IPS-15b (cell line): ENCODE measurements at regions not wholly inside any gene's neighbourhood (a gene's known extent, or its start where the extent isn't known, plus 50 kb on each side); places are given as distances from the start of the nearest gene placed in this dataset.

Experiments
- H3K27me3 ChIP-seq: one replicate; pipeline ENCODE4 v1.6.1; 2013; ENCODE audit warnings: low read length; ENCODE audit not compliant: control insufficient read depth, insufficient read depth
- H3K36me3 ChIP-seq: one replicate; pipeline ENCODE4 v1.6.1; 2013; ENCODE audit warnings: low read length; ENCODE audit not compliant: control insufficient read depth, insufficient read depth
- H3K4me1 ChIP-seq: one replicate; pipeline ENCODE4 v1.6.1; 2013; ENCODE audit warnings: mild to moderate bottlenecking, low read length; ENCODE audit not compliant: control insufficient read depth, insufficient read depth
- H3K4me3 ChIP-seq: one replicate; pipeline ENCODE4 v1.5.1; 2013; ENCODE audit warnings: low read depth, low read length
- H3K9ac ChIP-seq: one replicate; pipeline ENCODE4 v1.6.1; 2013; ENCODE audit warnings: low read depth, mild to moderate bottlenecking, low read length
- H3K9me3 ChIP-seq: one replicate; pipeline ENCODE4 v1.6.1; 2013; ENCODE audit warnings: mild to moderate bottlenecking, low read length; ENCODE audit not compliant: control insufficient read depth, insufficient read depth

DNA sequence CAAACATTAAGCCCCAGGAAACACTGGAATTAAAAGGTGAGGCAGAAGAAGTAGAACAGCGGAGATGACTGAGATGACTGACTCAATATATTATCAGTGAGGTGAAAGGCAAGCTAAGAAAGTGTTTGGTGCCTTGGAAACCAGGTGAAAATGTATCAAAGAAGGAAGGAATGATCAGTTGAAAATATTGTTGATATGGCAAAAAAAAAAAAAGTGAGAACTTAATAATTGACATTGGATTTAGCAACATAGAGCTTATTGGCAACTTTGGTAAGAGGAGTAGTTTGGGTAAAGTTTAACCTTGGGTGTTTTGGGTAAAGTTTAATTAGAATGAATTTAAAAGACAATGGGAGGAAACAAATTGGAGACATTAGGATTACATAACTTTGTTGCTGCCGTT, 127.7 kb upstream of the MYOCD start:
- no peak overlapping the region for H3K9ac ChIP-seq
- H3K4me3 ChIP-seq = no peak overlapping the region
- H3K9me3 ChIP-seq = no peaks in the 10 kb centered on the region
- H3K4me1 ChIP-seq = no peaks in the 10 kb centered on the region
- H3K27me3 ChIP-seq = no peaks in the 10 kb centered on the region
- no peaks in the 10 kb centered on the region for H3K36me3 ChIP-seq

DNA sequence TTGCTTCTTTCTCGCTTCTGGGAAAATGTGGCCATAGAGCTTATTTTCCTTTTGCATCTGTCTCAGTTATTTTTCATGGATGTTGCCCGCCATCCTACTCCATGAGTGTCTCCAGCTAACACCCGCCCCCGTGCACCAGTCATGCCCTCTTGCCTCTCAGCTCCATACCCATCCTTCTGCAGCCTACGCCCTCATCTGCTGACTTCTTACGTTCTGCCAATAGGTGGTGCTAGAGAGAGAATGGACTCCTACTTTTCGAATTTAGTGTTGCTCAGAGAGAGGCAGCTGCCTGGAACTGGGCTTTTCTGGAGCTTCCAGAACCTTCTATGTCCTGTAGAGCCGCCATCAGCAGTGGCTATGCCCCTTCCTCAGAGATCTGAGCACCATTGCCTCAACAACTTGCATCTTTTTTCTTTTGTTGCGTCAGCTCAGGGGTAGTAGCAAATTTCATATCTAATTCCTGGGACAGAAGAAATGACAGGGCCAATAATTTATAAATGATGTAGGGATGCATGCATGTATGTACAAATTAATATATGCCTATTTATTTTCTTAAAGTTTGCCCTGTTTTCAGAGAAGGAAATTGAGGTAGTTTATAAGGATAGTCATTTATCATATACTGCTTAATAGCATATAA, 119.7 kb upstream of the MYOCD start:
- Histone ChIP-seq H3K9me3 (no peaks in the 10 kb centered on the region), H3K36me3 (no peaks in the 10 kb centered on the region), H3K27me3 (no peaks in the 10 kb centered on the region), H3K9ac (no peak overlapping the region), H3K4me3 (no peak overlapping the region), H3K4me1 (no peaks in the 10 kb centered on the region)

DNA sequence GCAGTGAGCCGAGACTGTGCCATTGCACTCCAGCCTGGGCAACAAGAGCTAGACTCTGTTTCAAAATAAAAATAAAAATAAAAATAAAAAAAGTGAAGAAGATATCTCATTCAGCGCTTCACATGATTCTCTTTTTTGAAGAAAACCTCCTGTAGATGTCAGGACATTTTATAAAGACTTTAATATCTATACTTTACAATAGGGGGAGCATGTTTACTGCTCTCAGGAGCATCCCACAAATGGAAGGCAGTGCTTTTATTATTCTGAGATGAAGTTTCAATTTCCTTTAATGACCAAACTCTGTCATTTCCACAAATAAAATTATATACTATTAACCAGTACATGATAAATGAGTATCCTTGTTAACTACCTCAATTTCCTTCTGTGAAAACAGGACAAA, 118.7 kb upstream of the MYOCD start:
- H3K4me1 ChIP-seq = no peaks in the 10 kb centered on the region
- no peaks in the 10 kb centered on the region for H3K36me3 ChIP-seq
- H3K9me3 ChIP-seq = no peaks in the 10 kb centered on the region
- H3K4me3 ChIP-seq = no peak overlapping the region
- H3K9ac ChIP-seq = no peak overlapping the region
- no peaks in the 10 kb centered on the region for H3K27me3 ChIP-seq

DNA sequence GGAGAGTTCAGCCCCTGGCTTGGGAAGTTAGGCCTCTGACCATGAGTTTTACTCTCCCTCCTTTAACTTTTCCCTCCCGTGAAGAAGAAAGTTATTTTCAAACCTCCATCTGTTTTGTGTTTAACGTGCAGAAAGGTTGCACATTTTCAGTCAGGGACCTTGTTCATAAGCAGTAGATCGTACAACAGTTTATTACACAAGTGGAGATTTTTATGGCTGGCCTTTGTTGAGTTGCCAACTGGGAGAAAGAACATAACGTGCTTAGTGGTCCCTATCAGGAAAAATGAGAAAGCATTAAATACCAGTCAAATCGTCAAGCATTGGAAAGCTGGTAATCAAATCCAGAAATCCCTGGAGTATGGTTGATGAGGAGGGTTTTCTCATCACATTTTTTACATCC, 117.9 kb upstream of the MYOCD start:
- Histone ChIP-seq H3K9ac (no peak overlapping the region), H3K9me3 (no peaks in the 10 kb centered on the region), H3K4me3 (no peak overlapping the region), H3K27me3 (no peaks in the 10 kb centered on the region), H3K36me3 (no peaks in the 10 kb centered on the region), H3K4me1 (no peaks in the 10 kb centered on the region)

DNA sequence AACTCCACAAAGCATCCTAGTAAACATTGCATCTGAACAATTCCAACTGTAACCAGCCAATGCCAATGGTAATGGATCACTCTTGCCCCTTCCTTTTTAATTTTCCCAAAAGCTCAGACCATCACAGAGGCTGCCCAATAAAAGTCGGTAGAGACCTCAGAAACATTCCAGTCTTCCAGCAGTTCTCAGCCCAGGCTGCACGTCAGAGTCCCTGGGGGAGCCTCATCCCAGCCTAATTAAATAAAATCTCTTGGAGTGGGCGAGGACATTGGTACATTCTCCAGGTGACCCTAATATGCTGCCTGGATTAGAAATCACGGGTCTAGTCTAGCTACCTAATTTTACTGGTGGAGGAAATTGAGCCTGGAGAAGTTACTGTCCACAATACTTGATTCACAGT, 117.1 kb upstream of the MYOCD start:
- no peaks in the 10 kb centered on the region for H3K27me3 ChIP-seq
- no peaks in the 10 kb centered on the region for H3K9me3 ChIP-seq
- H3K9ac ChIP-seq = no peak overlapping the region
- no peak overlapping the region for H3K4me3 ChIP-seq
- H3K36me3 ChIP-seq = no peaks in the 10 kb centered on the region
- no peaks in the 10 kb centered on the region for H3K4me1 ChIP-seq

DNA sequence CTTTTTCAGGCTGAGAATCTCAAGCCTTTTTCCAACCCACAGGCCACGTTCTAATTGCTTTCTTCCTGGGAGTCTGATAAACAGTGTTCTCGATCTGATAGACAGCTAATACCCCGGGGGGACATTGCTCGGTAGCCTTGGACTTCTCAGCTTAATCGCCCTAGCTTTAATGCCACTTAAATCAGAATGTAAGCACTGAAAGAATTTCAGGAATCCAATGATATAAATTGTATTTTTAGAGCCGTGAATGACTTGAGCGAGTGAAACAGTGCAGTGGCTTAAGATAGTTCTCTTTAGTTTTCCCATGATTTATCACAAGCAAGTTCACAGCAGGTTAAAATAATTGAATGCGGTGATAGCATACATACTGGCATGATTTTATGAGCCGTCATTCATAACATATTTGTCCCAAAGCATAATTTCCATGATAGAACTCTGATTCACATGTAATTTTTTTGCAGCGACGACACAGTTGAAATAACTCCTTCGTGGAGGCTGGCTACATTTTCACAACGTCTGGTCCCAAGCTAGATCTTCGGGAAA, 116.1 kb upstream of the MYOCD start:
- Histone ChIP-seq H3K36me3 (no peaks in the 10 kb centered on the region), H3K9me3 (no peaks in the 10 kb centered on the region), H3K9ac (no peak overlapping the region), H3K27me3 (no peaks in the 10 kb centered on the region), H3K4me1 (no peaks in the 10 kb centered on the region), H3K4me3 (no peak overlapping the region)

DNA sequence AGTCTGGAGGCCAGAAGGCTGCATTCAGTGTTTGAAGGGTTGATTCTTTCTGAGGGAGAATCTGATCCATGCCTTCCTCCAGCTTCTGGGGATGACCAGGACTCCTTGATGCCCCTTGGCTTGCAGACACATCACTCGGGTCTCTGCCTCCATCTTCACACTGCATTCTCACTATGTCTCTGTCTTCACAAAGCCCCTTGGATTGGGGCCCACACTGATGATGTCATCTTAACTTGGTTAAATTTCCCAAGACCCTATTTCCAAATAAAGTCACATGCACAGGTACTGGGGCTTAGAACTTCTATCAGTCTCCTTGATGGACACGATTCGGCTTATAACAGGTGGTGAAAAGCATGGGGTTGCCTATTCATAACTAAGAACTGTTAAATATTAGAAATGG, 112.1 kb upstream of the MYOCD start:
- no peaks in the 10 kb centered on the region for H3K4me1 ChIP-seq
- H3K27me3 ChIP-seq = no peaks in the 10 kb centered on the region
- no peak overlapping the region for H3K9ac ChIP-seq
- no peak overlapping the region for H3K4me3 ChIP-seq
- H3K36me3 ChIP-seq = no peaks in the 10 kb centered on the region
- H3K9me3 ChIP-seq = no peaks in the 10 kb centered on the region

DNA sequence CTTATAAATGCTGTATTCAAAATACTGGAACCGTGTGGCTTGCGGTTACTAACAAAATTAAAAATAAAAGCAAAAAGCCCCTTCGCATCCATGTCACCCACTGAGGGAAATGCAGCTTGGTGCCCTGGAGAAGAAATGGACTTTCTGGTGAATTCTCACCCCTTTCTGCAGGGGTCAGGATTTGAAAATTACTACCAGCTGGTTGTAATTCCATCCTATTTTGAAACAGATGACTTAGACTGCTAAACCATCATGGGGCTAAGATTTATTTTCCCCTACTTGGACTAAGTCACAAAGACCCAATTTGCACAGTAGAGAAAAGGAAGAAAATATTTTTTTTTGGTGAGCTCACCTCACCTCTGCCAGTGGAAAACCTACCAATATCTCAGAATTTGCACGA, 111.4 kb upstream of the MYOCD start:
- Histone ChIP-seq H3K9me3 (no peaks in the 10 kb centered on the region), H3K27me3 (no peaks in the 10 kb centered on the region), H3K36me3 (no peaks in the 10 kb centered on the region), H3K9ac (no peak overlapping the region), H3K4me3 (no peak overlapping the region), H3K4me1 (no peaks in the 10 kb centered on the region)

DNA sequence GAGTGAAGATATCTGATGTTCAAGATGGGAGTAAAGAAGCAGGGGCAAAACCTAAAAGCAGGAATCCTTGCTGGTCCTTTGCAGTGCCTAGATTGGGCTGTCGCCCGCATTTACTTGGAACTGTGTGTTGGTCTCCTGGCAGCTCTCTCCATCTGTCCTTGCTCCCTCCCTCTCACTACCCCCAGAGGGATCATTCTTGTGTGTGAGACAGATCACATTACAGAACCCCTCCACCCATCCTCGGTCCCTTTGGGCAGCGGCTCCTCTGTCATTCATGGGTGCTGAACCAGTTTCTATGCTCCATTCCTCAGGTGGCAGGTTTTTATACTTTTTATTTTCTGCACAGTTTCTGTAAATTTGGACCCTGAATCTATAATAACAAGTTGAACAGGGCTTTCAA, 99.4 kb upstream of the MYOCD start:
- no peak overlapping the region for H3K4me3 ChIP-seq
- H3K4me1 ChIP-seq = peaks cover 3% of the 10 kb centered on the region
- H3K36me3 ChIP-seq = no peaks in the 10 kb centered on the region
- H3K9me3 ChIP-seq = no peaks in the 10 kb centered on the region
- no peaks in the 10 kb centered on the region for H3K27me3 ChIP-seq
- no peak overlapping the region for H3K9ac ChIP-seq

DNA sequence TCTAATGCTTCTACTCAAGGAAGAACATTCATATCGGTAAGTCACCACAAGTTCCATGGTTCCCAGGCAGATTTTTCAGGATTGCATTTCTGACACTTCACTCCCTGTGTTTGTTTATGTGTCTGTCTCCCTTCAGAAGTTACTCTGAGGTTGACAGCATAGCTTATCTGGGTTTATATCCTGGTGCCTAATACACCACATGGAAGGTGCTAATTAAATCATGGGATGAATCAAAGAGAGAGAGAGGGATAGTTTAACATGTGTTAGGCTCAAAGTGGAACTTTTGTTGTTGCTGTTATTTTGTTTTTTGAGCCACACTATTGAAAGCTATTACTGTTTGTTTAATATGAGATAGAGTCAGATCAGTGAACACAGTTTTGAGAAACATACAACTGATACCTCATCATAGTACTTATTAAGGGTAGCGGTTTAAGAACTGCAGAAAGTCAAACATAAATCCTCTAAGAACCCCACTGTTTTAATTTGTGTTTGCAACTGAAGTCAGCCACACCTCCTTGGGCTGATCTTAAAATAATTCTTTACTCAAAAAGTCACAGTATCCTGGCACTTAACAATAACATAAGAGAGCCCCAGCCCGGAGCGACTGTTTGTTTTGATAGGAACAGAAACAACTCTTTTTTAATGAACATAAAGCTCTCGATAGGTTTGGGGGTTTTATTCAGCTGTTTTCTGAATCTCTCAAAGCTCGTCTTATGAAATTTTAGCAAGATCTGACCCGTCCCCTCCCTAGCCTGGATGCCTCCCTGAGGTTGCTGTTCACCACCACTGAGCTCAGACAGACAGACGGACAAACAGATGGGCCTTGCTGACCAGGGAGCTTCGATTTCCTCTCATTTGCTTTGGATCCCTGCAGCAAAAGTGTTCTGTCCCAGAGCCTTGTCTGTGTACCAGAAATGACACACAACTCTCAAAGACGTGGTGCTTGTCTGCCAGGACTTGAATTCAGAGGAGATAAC, 98.3 kb upstream of the MYOCD start:
- H3K9ac ChIP-seq = no peak overlapping the region
- H3K4me1 ChIP-seq = peaks cover 3% of the 10 kb centered on the region
- H3K27me3 ChIP-seq = no peaks in the 10 kb centered on the region
- H3K4me3 ChIP-seq = no peak overlapping the region
- H3K9me3 ChIP-seq = no peaks in the 10 kb centered on the region
- H3K36me3 ChIP-seq = no peaks in the 10 kb centered on the region

DNA sequence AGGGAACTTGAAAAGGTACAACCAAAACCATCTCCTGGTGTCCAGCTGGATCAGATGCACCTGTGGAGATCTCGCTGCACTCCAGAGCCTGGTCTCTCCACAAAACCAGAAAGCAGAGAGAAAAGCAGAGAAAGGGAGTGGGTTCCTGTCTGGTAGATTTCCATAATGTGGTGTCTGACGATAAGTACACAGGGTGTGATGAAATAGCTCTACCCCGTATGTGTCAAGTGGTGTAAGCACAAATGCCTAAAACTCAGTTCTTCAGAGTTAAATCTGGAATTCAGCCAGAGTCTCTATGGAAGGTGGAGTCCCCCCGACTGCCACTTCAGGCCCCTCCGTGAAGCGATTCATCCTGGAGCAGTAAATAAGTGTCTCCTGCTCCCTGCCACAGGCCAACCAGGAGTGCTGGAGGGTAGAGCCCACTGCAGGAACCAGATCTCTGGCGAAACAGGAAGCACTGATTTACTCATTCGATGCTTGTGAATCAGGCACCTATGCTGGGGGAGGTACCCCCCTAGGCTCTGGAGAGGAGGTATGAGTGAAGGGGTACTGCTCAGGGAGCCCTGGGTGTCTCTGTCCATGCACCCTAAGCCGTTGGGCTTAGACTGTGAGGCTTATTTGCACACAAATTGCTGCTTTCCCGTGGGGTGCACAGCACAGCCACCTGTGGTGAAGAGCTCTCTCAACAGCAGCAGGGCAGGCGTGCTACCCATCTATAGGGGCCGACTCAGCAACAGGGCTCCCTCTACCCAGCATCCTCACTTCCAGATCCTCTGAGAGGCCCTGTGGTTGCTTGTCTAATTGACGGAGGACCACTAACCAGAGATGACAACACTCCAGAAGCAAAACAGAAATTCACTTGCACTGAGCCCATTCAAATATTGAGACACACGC, 97.1 kb upstream of the MYOCD start:
- Histone ChIP-seq H3K9me3 (no peaks in the 10 kb centered on the region), H3K9ac (no peak overlapping the region), H3K4me3 (no peak overlapping the region), H3K27me3 (no peaks in the 10 kb centered on the region), H3K36me3 (no peaks in the 10 kb centered on the region), H3K4me1 (peaks cover 3% of the 10 kb centered on the region)
